ENCODE measurements at regions not wholly inside any gene's neighbourhood (a gene's known extent, or its start where the extent isn't known, plus 50 kb on each side); places are given as distances from the start of the nearest gene placed in this dataset.
A peak's percentile ranks its signal among the peaks of the same experiment; 100 is the strongest.

GRCh38 chr12:126534942-126535341, 1469.7 kb downstream of the AACS start:
- H3K4me3 ChIP-seq = no peak overlapping the region
- no peak overlapping the region for H3K27ac ChIP-seq

GRCh38 chr12:126535971-126536370, 1470.7 kb downstream of the AACS start:
- no peak overlapping the region for H3K4me3 ChIP-seq
- H3K27ac ChIP-seq = no peak overlapping the region

GRCh38 chr12:126537961-126538530, 1472.8 kb downstream of the AACS start:
- Histone ChIP-seq H3K27ac (no peak overlapping the region), H3K4me3 (no peak overlapping the region)

- Histone ChIP-seq H3K4me3 (no peak overlapping the region), H3K27ac (peak overlapping the region in 2 of 21 experiments; percentile 9 to 29)
Observed at GRCh38 chr12:126538888-126539287, 1473.7 kb downstream of the AACS start.

GRCh38 chr12:126545411-126545810, 1480.2 kb downstream of the AACS start:
- Histone ChIP-seq H3K4me3 (no peak overlapping the region), H3K27ac (no peak overlapping the region)

GRCh38 chr12:126547905-126548304, 1482.7 kb downstream of the AACS start:
- H3K27ac ChIP-seq = no peak overlapping the region
- H3K4me3 ChIP-seq = no peak overlapping the region

GRCh38 chr12:126551869-126552268, 1486.6 kb downstream of the AACS start:
- no peak overlapping the region for H3K4me3 ChIP-seq
- no peak overlapping the region for H3K27ac ChIP-seq

GRCh38 chr12:126554625-126555024, 1489.4 kb downstream of the AACS start:
- Histone ChIP-seq H3K27ac (no peak overlapping the region), H3K4me3 (no peak overlapping the region)

GRCh38 chr12:126557659-126558058, 1492.4 kb downstream of the AACS start:
- no peak overlapping the region for H3K27ac ChIP-seq
- H3K4me3 ChIP-seq = no peak overlapping the region

GRCh38 chr12:126558219-126558618, 1493.0 kb downstream of the AACS start:
- Histone ChIP-seq H3K27ac (no peak overlapping the region), H3K4me3 (no peak overlapping the region)

GRCh38 chr12:126558810-126559209, 1493.6 kb downstream of the AACS start:
- no peak overlapping the region for H3K4me3 ChIP-seq
- H3K27ac ChIP-seq = no peak overlapping the region

- Histone ChIP-seq H3K27ac (no peak overlapping the region), H3K4me3 (no peak overlapping the region)
Observed at GRCh38 chr12:126567016-126567415, 1501.8 kb downstream of the AACS start.

GRCh38 chr12:126569706-126570105, 1504.5 kb downstream of the AACS start:
- H3K4me3 ChIP-seq = no peak overlapping the region
- H3K27ac ChIP-seq = no peak overlapping the region

- H3K4me3 ChIP-seq = no peak overlapping the region
- no peak overlapping the region for H3K27ac ChIP-seq
Observed at GRCh38 chr12:126570566-126570965, 1505.3 kb downstream of the AACS start.

- Histone ChIP-seq H3K27ac (no peak overlapping the region), H3K4me3 (no peak overlapping the region)
Observed at GRCh38 chr12:126572170-126572569, 1506.9 kb downstream of the AACS start.

- Histone ChIP-seq H3K27ac (no peak overlapping the region), H3K4me3 (no peak overlapping the region)
Observed at GRCh38 chr12:126581655-126582054, 1516.4 kb downstream of the AACS start.

- H3K4me3 ChIP-seq = no peak overlapping the region
- no peak overlapping the region for H3K27ac ChIP-seq
Observed at GRCh38 chr12:126582231-126582630, 1517.0 kb downstream of the AACS start.

- H3K27ac ChIP-seq = no peak overlapping the region
- no peak overlapping the region for H3K4me3 ChIP-seq
Observed at GRCh38 chr12:126588586-126589249, 1523.5 kb downstream of the AACS start.

- H3K27ac ChIP-seq = no peak overlapping the region
- no peak overlapping the region for H3K4me3 ChIP-seq
Observed at GRCh38 chr12:126591533-126591932, 1526.3 kb downstream of the AACS start.

- Histone ChIP-seq H3K4me3 (no peak overlapping the region), H3K27ac (no peak overlapping the region)
Observed at GRCh38 chr12:126601184-126602170, 1536.2 kb downstream of the AACS start.

- H3K27ac ChIP-seq = no peak overlapping the region
Observed at GRCh38 chr12:126602612-126603011, 1537.4 kb downstream of the AACS start.

More at GRCh38 chr12:126602612-126603011, 1537.4 kb downstream of the AACS start:
- H3K4me3 ChIP-seq = no peak overlapping the region

All from skin epidermis (tissue), 12 donors.